ENCODE measurements at regions not wholly inside any gene's neighbourhood (a gene's known extent, or its start where the extent isn't known, plus 50 kb on each side); places are given as distances from the start of the nearest gene placed in this dataset.

- no peak for TF ChIP-seq CTCF (IDR thresholded peaks at IDR 0.05; ENCODE audit: insufficient read depth, low read depth, low read length, missing control alignments)
- DNase-seq (ENCODE audit: low read depth): no peak
- no peak overlapping the region for H3K4me3 ChIP-seq (ENCODE audit: low read depth, low read length)
Measured at GRCh38 chr6:140966676-140967075, 1166.0 kb upstream of the GJE1 start.

GRCh38 chr6:140960566-140960965, 1172.2 kb upstream of the GJE1 start:
- no peak for TF ChIP-seq CTCF (IDR thresholded peaks at IDR 0.05; ENCODE audit: insufficient read depth, low read depth, low read length, missing control alignments)

GRCh38 chr6:140957386-140957785, 1175.3 kb upstream of the GJE1 start:
- no peak for TF ChIP-seq CTCF (IDR thresholded peaks at IDR 0.05; ENCODE audit: insufficient read depth, low read depth, low read length, missing control alignments)
- no peak for DNase-seq (ENCODE audit: low read depth)

More at GRCh38 chr6:140960566-140960965, 1172.2 kb upstream of the GJE1 start:
- no peak overlapping the region for H3K4me3 ChIP-seq (ENCODE audit: low read depth, low read length)
- DNase-seq (ENCODE audit: low read depth): no peak

GRCh38 chr6:140956571-140957369, 1176.0 kb upstream of the GJE1 start:
- TF ChIP-seq CTCF (IDR thresholded peaks at IDR 0.05; ENCODE audit: insufficient read depth, low read depth, low read length, missing control alignments): no peak
- no peak for DNase-seq (ENCODE audit: low read depth)
- no peak overlapping the region for H3K4me3 ChIP-seq (ENCODE audit: low read depth, low read length)

More at GRCh38 chr6:140957386-140957785, 1175.3 kb upstream of the GJE1 start:
- no peak overlapping the region for H3K4me3 ChIP-seq (ENCODE audit: low read depth, low read length)

- DNase-seq (ENCODE audit: low read depth): no peak
- H3K4me3 ChIP-seq (ENCODE audit: low read depth, low read length): no peak overlapping the region
- no peak for TF ChIP-seq CTCF (IDR thresholded peaks at IDR 0.05; ENCODE audit: insufficient read depth, low read depth, low read length, missing control alignments)
Measured at GRCh38 chr6:140940251-140940925, 1192.3 kb upstream of the GJE1 start.

- TF ChIP-seq CTCF (IDR thresholded peaks at IDR 0.05; ENCODE audit: insufficient read depth, low read depth, low read length, missing control alignments): no peak
- no peak overlapping the region for H3K4me3 ChIP-seq (ENCODE audit: low read depth, low read length)
- DNase-seq (ENCODE audit: low read depth): no peak
Measured at GRCh38 chr6:140932909-140933308, 1199.8 kb upstream of the GJE1 start.

All from GM12865 (cell line).